GM19467 (cell line): ENCODE measurements at regions not wholly inside any gene's neighbourhood (a gene's known extent, or its start where the extent isn't known, plus 50 kb on each side); places are given as distances from the start of the nearest gene placed in this dataset.
A peak's percentile ranks its signal among the peaks of the same experiment; 100 is the strongest.

ENCODE experiments used
- ATAC-seq: cut with Tn5 transposase; IDR thresholded peaks from one replicate; pipeline ENCODE4 v1.9.1; 2021; ENCODE audit warnings: mild to moderate bottlenecking, moderate library complexity; ENCODE audit not compliant: unreplicated experiment

DNA sequence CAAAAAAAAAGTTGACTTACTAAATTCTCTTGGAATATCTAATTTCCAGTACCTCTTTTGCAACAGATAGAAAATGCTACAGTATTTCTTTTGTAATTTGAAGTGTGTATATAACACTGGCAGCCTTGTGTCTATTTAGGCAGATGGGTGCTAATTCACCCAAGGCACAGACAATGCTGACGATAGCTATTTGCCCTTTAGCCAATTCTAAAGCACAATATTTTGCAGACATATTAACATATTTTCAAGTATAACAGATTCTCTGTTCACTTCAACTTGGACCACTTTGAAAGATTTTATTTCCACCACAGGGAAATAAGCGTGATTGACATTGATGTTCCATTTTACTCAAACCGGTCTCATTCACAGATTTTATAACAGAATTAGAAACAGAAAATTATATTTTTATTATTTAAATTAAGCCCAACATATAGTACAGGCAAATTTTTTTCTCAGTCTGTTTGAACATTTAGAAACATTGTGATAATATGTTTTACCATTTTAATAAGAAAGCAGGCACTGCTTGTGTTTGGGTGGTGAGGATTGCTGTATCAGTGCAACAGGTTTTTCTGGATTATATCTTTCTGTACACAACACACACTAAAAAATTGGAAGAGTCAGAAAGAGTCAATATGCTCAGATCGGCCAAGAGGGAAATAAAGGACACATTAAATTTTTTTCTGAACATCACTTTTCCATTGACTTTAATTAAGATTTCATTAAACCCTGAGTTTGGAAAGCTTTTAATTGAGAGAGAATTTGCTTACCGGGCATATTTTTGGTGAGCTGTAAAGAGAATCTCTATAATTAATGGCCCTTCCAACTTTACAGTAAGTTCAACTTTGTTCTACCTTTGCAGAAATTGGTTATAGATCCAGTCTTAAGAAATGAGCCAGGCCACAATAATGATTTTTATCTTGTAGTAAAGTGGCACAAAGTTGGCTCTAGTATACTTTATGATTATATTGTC, 327.3 kb upstream of the NR2F2 start:
- ATAC-seq, result no peak

DNA sequence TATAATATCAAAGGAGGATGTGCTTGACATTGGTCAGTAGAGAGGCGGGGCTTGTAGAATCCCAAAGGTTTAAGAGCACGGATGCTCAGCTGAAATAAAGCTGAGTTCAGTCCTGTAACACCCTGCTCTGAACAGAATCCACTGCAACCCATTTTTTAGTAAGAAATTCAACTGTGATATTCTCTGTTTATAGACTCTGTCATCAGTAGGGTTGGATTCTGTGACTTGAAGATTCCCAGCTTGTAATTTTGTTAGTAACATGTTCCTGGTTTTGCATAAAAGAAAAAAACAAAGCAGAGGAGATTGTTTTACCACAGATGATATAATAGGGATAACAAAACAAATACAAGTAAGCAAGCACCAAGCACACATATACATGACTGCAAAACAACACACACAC, 324.6 kb upstream of the NR2F2 start:
- no peak for ATAC-seq

DNA sequence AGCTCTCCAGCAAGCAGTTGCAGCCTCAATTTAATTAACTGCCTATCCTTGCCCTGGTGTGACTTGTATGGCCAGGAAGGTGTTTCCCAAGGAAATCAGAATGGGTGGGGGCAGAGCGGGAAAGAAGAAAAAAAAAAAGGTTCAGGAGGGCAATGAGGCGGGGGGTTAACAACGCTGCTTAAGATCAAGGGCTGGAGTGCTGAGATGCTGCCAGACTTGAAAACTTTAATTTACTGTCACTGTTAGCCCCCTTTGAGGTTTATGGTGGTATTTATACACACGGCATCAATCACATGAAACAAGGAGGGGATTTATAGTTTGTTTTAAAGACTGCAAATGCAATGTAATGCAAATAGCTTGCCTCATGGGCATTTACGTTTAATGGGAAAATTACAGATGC, 319.4 kb upstream of the NR2F2 start:
- no peak for ATAC-seq

DNA sequence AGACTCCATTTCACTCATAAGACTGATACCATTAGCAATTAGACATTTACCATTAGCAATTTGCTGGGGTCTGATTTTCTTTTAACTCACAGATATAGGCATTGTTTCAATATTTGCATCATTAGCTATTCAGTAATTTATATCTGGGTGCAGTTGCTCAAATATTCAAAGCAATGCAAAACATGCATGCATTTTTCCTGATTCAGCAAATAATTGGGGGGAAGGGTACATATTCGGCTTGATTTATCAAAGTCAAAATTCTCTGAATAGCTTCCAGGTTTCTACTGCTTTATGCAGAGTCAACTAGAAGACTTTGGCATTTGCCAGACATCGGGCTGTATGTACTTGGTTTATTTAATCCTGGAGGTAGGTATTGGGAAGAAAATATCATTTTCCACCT, 315.6 kb upstream of the NR2F2 start:
- ATAC-seq, result no peak

DNA sequence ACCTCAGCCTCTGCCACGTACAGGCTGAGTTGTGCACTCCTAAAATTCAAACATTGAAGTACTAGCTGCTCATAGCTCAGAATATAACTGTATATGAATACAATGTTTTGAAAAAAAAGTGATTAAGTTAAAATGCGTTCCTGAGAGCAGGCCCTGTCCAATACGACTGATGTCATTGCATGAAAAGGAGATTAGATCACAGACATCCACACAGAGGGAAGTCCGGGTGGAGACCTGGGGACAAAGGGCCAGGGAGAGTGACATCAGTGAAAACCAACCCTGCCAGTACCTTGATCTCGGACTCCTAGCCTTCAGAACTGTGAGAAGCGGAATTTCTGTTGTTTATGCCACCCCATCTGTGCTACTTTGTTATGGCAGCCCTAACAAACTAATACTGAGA, 311.4 kb upstream of the NR2F2 start:
- no peak for ATAC-seq

DNA sequence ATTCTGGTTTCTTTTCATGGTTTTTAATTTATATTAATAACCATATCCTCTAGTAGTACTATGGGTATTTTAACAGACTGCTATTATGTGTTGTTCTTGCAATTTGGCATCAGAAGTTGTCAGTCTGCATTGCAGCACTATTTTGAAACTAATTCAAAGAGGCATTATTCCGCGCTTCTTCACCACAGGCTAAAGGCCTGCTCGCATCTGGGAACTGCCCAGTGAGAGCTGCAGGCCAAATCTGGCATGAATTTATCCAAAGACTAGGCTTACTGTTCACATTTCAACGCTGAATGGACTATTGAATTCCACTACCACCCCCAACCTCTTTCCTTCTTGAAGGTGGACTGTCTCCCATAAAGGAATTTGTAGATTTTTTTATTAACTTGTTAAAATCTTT, 310.4 kb upstream of the NR2F2 start:
- no peak for ATAC-seq

DNA sequence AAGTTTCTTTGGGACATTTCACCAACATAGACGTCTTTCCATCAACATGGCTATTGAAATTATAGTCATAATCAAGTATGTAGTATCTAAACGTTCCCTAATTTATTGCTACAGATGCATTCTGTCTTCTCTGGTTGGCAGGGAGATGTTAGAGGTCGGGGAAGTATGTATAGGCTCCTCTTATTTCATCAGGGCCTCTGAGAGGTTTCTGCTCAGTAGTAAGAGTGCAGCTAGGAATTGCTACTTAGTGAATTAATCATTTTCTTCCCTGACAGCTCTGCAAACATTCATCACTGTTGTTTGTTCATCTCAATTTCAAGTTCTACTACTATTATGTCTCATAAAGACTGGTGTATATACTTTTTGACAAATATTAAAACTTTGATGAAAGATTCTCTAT, 309.7 kb upstream of the NR2F2 start:
- no peak for ATAC-seq

DNA sequence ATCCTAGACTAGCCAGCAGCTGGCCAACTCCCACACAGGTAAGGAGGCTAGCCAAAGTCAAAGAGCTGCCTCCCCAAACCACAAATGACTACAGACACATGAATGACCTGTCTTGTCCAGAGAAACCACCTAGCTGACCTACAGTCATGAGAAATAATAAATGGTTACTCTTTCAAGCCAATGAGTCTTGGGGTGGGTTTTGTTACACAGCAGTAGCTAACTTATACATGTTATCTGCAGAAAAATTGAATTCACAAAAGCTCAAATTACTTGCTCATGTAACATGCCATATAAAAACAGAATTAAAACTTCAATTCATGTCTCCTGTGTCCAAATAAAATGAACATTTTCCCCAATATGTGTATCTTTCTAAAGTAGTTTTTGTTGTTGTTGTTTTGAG, 307.4 kb upstream of the NR2F2 start:
- ATAC-seq, result no peak

DNA sequence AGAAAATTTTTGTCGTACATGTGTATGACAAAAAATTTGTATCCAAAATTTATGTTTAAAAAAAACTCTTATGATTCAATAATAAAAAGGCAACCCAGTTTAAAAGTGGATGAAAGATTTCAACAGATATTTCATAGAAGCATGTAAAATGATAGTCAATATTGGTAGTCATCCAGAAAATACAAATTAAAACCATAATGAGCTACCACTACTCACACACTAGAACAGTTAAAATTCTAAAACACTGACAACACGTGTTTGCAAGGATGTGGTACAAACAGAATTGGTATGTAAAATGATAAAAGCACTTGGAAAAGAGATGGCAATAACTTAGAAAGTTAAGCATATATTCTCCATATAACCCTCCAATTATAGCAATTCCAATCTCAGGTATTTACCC, 303.0 kb upstream of the NR2F2 start:
- no peak for ATAC-seq

DNA sequence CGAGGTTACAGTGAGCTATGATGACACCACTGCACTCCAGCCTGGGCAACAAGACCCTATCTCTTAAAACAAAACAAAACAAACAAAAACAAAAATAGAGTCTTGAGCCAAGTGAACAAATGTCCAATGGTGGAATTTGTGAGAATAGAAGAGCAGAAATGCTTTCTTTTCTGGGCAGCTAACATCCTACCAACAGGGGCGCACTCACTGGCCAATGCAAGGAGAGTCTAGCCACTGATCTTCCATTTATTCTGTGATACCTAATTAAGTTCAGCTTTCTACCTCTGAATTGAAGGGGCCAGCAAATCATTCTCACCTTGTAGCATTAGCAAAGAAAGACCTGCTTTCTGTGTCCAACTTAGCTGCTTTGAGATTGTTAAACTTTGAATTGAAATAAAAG, 301.9 kb upstream of the NR2F2 start:
- no peak for ATAC-seq

DNA sequence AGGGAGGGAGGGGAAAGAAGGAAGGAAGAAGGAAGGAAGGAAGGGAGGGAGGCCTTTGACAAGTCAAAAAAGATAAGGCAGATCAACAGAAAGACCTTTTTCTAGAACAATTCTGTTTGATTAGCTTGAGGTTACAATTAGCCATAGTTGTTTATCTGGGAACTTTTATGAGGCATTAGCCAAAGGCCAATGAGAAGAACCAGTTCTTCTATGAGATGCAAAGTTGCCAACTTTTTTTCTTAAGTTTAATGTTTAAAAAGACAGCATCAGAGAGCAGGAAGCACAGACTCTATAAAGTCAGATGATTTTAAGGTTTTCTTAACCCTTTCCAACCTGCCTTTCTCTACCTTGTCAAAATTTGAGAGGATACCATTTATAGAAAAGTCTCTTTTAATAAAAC, 301.3 kb upstream of the NR2F2 start:
- no peak for ATAC-seq

DNA sequence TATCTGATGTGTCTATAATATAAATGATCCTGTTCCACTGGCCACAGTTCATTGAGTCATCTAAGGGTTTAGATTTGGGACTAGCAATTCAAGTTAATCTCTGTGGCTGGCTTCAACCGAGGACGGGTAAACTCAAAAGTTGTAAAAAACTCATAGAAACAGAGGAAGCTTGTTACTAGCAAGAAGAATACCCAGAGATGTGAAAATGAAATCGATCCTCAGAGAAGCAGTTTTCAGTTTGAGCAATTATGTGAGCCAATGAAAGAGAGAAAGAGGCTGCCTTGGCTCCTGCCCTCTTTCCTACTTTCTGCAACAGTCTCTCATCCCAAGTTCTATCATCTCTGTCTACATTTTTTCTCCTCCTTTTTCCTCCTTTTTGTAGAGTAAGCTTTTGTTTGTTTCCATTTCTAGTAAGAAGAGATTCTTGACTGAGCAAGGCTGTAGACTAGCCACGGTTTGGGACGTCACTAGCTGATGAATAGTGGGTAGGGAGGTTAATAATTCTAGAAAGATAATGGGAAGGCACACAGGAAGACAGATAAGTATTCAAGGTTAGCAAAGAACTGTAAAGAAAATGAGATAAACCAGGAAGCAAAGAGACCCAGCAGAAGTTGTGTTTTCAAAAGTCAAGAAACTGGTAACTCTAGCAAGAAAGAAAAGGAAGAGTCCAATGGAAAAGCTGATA, 298.9 kb upstream of the NR2F2 start:
- ATAC-seq, result no peak

DNA sequence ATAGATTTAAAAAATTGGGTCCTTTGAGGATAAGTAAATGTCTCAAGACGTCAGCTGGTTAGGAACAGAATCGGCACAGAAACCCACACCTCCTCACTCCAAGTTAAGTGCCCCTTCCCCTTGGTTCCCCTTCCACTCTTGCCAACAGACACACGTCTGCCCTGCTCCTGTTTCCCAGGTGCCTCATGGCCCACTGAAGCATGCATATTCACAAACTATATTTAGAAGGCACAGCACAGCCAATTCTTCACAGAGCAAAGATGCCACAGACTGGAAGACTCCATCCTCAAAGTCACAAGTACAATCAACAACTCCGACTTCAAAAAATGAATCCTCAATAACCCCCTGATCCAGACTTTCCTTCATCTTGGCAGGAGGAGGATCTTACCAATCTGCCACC, 295.4 kb upstream of the NR2F2 start:
- ATAC-seq, result no peak

DNA sequence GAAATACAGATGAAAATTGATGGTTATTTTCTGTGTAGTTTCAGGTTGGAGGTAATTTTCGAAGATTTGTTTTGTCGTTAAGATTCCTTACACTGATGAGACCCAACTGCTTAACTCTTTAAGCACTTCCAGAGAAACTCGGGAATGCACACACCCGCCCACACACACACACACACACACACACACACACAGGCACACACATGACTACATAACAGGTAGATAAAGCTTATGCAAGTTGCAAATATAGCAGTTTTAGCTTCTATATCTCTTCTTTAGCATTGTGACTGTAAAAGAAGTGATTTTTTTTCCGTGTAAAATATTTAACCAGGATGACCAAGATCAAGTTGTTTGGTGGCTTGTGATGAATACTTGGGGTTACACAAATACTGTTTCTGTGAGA, 294.9 kb upstream of the NR2F2 start:
- ATAC-seq, result no peak

DNA sequence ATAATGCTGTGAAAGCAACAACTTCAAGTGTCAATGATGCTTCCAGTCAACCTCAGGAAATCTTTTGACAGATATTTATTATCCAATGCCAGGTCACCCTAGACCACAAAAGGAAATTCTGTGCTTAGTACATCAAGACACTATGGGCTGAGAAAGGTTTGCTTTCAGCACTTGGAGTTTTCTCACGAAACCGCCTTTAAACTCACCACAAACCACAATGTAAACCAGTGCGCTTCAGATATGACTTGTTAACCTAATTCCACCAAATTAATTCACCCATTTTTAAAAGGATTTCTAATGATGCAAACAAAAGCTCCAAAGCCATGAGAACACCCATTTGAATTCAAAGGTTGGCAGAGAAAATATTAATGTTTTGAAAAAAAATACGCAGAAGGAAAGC, 292.9 kb upstream of the NR2F2 start:
- ATAC-seq, result no peak

DNA sequence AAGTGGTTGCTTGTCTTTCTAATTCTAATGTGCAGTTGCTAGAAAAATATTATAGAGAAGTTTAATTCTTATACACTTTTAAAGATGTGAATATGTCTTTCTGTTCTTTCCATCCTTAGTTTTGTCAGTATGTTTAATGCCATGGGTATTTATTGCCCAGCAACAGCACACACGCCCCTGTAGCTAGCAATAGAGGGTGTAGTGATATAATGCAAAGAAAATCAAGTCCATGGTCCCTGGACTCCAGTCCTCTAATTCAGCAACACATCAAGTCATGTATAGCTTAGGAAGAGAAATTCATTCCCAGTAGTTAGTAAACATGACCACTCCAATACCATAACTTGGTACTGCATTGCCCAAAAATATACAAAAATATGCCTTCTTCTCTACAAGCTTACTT, 292.4 kb upstream of the NR2F2 start:
- ATAC-seq, result no peak

DNA sequence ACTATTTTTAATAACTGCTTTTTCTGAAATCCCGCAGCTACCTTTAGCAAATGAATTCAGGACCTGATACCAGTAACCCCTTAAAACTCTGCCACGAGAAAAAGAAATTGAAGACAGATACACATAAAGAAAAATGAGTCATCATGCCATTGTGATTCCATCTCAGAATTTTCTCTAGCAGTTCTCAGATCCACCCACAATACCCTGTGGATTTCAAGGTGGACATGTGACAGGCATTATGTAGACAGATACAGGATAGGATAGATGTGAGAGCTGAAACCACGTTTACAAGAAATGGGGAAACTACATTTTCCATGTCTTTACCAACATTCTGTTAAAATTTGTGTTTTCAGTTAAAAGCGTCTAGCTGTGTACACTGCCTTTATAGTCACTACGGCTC, 291.9 kb upstream of the NR2F2 start:
- ATAC-seq, result no peak

DNA sequence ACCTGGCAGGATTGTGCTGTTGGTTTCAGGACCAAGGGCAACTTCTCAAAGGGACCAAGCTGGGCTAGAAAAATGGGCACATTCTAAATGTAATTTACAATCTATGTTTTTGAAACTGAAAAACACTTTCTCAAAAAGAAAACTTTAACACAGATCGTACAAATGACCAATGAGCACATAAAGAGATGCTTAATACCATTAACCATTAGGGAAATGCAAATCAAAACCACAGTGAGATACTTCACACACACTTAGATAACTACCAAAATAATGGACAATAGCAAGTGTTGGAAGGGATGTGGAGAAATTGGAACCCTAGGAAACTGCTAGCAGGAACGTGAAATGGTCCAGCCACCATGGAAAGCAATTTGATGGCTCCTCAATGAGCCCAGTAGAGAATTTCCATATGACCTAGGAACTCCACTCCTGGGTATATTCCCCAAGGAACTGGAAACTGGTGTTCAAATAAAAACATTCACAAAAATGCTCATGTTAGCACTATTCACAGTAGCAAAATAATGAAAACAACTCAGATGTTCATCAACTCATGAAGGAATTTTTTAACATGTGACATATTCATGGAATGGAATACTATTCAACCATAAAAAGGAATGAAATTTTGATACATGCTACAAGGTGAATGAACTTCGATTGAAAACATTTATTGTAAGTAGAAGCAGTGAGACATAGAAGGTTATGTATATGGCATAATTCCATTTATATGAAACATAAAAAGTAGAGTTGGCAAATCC, 288.3 kb upstream of the NR2F2 start:
- ATAC-seq, result no peak

DNA sequence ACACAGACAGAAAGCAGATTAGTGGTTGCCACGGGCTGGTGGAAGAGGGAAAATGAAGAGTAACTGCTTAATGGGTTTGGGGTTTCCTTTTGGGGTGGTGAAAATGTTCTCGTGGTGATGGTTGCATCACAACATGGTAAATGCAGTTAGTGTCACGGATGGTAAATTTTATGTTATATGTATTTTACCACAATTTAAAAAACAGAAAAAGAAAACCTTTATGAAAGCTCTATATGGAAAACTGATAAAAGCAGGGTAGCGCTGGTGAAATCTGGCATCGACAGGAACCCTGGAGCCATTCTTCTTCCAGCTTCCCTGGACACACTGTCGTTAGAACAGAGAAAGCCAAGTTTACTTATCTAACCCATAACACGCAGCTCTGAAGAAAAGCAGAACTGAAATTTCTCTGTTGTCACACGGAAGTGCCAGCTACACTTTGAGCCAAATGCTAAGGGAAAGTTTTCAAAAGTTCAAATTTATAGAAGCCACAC, 287.7 kb upstream of the NR2F2 start:
- ATAC-seq, result peak; percentile 59

DNA sequence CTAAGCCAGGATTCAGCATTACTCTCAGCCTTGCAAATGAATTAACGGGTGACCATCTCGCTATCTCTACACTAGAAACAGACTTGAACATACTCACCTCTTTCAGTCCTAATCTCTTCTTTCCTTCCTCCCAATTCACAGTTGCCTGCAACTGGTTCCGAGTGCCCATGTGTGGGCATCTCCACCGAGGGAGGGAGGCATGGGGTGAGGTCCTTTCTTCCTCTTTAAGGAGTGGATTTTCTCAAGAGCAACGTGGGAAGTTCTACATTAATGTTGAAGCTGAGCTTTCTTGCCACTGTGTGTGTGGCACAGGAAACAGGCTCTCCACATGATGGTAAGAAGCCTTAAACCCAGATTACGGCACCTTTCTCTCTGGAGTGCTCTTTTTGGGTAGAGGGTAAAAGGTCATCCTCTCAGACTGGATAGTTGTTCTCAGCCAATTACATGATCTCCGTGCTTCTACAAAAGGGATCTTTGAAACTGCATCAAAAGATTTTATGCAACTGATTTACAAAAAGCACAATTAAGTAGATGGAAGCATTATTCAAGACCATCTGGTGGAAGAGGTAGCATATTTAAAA, 286.8 kb upstream of the NR2F2 start:
- ATAC-seq, result no peak

DNA sequence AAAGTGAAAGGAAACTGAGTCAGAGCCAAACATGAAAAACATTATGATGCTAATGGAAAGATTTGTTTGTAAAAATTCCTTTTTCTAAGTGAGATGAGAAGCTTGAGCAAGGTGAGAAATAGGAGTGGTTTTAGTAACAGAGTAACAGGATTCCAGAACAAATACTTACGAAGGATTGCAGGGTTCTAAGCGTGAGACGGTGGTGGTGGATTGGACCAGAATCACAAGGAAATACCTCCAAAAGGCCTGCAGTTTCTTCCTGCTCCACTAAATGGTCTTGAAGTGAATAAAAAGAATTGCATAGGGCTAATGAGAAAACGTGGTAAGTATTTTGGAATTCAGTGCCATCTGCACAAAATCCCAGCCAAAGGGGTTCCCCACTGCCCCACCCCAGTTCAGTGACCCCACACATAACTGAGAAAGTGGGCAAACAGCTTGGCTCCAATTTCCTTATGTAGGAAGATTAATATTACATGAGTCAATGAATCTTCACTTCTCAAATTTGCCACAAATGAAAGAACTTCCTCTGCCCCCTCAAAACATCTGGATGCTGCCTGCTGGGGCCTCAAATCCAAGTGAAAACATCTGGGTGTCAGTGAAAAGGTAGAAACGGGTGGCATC, 283.8 kb upstream of the NR2F2 start:
- no peak for ATAC-seq
